Right lobe of liver (tissue), 6 donors: ENCODE measurements at regions not wholly inside any gene's neighbourhood (a gene's known extent, or its start where the extent isn't known, plus 50 kb on each side); places are given as distances from the start of the nearest gene placed in this dataset.
A peak's percentile ranks its signal among the peaks of the same experiment; 100 is the strongest.

Experiments
- ATAC-seq, 4 donors: fragments of 200-7000 bp; cut with Tn5 transposase; one replicate each; pipeline ENCODE4 v1.9.1; 2020; ENCODE audit warnings: mild to moderate bottlenecking in 4 of 4, moderate library complexity in 4 of 4
- DNase-seq, 3 donors: peaks; one replicate each; pipeline ENCODE4 v3.0.0-alpha.2; 2020
- H3K27ac ChIP-seq, 3 donors: fragments of 200-600 bp; one replicate each; pipeline ENCODE4 v1.8.0; 2022
- H3K27me3 ChIP-seq, 2 donors: fragments of 200-600 bp; one replicate each; pipeline ENCODE4 v1.8.0; 2022
- H3K36me3 ChIP-seq, 4 donors: fragments of 200-600 bp; sonication (generic) in 1 of 4; one replicate each; pipeline versions ENCODE4 v1.5.1 to v1.8.0; 2017 to 2022; ENCODE audit warnings: control low read depth in 1 of 4
- H3K4me1 ChIP-seq, 4 donors: fragments of 200-600 bp; sonication (generic) in 1 of 4; one replicate each; pipeline versions ENCODE4 v1.5.1 to v1.8.0; 2017 to 2022; ENCODE audit warnings: control low read depth in 1 of 4
- H3K4me3 ChIP-seq, 3 donors: fragments of 200-600 bp; one replicate each; pipeline ENCODE4 v1.8.0; 2022
- H3K9me3 ChIP-seq, 4 donors: fragments of 200-600 bp; sonication (generic) in 1 of 4; one replicate each; pipeline versions ENCODE4 v1.5.1 to v1.8.0; 2017 to 2022; ENCODE audit warnings: control low read depth in 1 of 4
- POLR2A ChIP-seq: fragments of 450-650 bp; IDR thresholded peaks from one replicate; pipeline ENCODE4 v1.6.1; 2017; ENCODE audit warnings: antibody characterized with exemption, mild to moderate bottlenecking
- WGBS: methylation state at CpG from one replicate; pipeline ENCODE4 v1.1.6; 2018; ENCODE audit warnings: low coverage, low lambda C conversion rate; ENCODE audit not compliant: insufficient coverage; ENCODE audit errors: missing lambda C conversion rate; 5-methylcytosine and 5-hydroxymethylcytosine counted together
- intact Hi-C, 2 donors: fragments of 100-400 bp; cut with DNase I; formaldehyde crosslinking; loops; one replicate each; pipeline versions ENCODE4 v1.11.2 to v1.14.1; 2022
- TF ChIP-seq, protein P1 (sequence below), 4 donors: fragments of 200-600 bp in 3 of 4; fragments of 450-650 bp in 1 of 4; IDR thresholded peaks; one replicate each; pipeline versions ENCODE4 v1.5.1 to v1.8.0; 2016 to 2022; ENCODE audit warnings: antibody characterized with exemption in 4 of 4, mild to moderate bottlenecking in 2 of 4
- donor health status: DM: no; HTN: yes; CAD: no.
- donor health status: DM: no; HTN: no; CAD: no.
- donor health status: DM: no; HTN: no; CAD: no.
- donor health status: DM: no; HTN: yes; CAD: no.
- donor health status: DM: no; HTN: yes; CAD: no.

DNA sequence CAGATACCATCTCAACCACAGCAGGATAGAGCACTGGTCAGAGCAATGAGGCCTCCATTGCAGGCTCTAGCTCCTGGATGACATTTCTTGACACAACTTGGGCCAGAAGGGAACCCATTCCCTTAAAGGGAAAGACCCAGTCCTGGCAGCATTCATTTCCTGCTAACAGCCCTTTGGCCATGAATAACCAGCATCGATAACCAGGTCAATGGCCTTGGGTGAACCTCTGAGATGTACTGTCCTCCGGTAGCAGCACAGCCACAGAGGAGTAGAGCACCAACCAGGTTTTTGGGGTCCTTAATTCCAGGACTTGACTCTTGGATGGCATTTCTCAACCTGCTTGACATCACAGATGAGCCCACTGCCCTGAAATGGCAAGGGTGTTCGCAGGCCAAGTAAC is 71.2 kb upstream of the FKBP1C start:
- Histone ChIP-seq H3K27ac (no peak overlapping the region), H3K4me1 (peaks cover 0 to 12% (median 0%) of the 10 kb centered on the region in 4 donors), H3K4me3 (no peak overlapping the region), H3K27me3 (no peaks in the 10 kb centered on the region), H3K9me3 (no peaks in the 10 kb centered on the region), H3K36me3 (no peaks in the 10 kb centered on the region)
- WGBS, result 87% methylated on average over 3 of the region's 3 CpGs
- TF ChIP-seq POLR2A, result no peak
- TF ChIP-seq, protein P1, sequence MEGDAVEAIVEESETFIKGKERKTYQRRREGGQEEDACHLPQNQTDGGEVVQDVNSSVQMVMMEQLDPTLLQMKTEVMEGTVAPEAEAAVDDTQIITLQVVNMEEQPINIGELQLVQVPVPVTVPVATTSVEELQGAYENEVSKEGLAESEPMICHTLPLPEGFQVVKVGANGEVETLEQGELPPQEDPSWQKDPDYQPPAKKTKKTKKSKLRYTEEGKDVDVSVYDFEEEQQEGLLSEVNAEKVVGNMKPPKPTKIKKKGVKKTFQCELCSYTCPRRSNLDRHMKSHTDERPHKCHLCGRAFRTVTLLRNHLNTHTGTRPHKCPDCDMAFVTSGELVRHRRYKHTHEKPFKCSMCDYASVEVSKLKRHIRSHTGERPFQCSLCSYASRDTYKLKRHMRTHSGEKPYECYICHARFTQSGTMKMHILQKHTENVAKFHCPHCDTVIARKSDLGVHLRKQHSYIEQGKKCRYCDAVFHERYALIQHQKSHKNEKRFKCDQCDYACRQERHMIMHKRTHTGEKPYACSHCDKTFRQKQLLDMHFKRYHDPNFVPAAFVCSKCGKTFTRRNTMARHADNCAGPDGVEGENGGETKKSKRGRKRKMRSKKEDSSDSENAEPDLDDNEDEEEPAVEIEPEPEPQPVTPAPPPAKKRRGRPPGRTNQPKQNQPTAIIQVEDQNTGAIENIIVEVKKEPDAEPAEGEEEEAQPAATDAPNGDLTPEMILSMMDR (IDR thresholded peaks at IDR 0.05), result no peak
- ATAC-seq (peak; percentile 81 to 99 (median 86)), DNase-seq (no peak)
- intact Hi-C loops, result no loop called here

DNA sequence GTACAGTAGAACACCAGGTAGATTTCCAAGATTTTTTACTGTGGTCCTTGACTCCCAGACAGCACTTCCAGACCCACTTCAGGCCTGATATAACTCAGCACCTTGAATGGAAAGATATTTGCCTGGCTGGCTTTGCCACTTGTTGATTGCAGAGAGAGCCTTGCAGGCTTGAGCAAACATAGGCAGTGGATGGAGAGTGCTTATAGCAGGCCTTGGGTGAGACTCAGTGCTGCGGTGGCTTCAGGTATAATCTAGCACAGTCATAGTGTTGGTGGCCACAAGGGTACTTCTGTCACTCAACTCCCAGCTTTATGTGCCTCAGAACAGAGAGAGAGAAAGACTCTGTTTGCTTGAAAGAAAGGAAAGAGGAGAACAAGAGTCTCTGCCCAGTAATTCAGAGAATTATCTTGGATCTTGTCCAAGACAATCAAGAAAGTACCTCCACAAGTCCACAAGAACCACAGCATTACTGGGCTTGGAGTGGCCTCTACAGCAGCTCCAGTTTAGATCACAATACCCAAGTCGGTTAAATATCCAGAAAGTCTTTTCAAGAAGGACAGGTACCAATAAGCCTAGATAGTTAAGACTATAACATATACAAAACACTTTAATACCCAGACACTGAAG is 70.5 kb upstream of the FKBP1C start:
- no peaks in the 10 kb centered on the region for H3K36me3 ChIP-seq
- TF ChIP-seq, protein P1 (IDR thresholded peaks at IDR 0.05), result no peak
- no peak for TF ChIP-seq POLR2A
- 84% methylated on average over 2 of the region's 2 CpGs for WGBS
- no peak overlapping the region for H3K27ac ChIP-seq
- ATAC-seq, result peak in 3 of 4 donors; percentile 27 to 53 (median 48)
- no peak overlapping the region for H3K4me3 ChIP-seq
- intact Hi-C loops, result no loop called here
- no peaks in the 10 kb centered on the region for H3K9me3 ChIP-seq
- peaks cover 0 to 12% (median 0%) of the 10 kb centered on the region in 4 donors for H3K4me1 ChIP-seq
- no peak for DNase-seq
- H3K27me3 ChIP-seq, result no peaks in the 10 kb centered on the region

DNA sequence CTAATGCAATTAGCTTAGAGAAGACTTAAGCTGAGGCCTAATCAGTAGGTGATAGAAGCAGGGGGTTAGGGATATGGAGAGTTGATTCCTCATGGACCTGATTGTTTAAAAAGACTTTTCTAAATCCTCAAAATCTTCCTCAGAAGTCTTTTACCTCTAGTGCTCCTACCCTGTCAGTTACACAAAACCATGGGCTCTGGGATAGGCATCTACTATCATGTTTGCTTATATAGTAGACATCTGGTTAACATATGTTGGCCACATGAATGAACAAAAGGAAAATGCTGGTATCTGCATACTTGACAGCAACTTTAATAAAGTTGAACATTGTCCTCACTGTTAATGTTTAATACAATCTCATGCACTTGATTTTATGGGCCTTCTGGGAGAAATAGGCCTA is 61.5 kb upstream of the FKBP1C start:
- DNase-seq, result no peak
- H3K27ac ChIP-seq, result no peak overlapping the region

DNA sequence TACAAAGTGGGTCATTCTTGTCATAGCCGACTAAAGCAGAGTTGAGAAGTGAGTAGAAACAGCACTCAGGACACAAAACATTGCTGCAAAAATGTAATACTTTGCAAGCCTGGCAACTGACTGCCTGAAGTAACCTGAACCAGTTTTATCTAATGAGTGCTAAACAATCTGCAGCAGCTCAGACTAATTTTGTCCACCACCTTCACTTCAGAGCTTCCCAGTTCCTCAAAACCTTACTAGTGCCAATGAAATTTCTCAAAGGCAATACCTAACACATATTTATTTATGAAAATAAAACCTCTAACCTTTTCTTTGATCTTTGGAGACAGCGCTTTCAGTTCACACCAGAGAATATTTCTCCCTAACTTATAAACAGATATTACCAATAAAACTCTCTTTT is 56.7 kb upstream of the FKBP1C start:
- H3K4me1 ChIP-seq, result no peaks in the 10 kb centered on the region
- TF ChIP-seq, protein P1 (IDR thresholded peaks at IDR 0.05), result no peak
- no peak for TF ChIP-seq POLR2A
- intact Hi-C loops, result no loop called here
- ATAC-seq, result no peak
- no peaks in the 10 kb centered on the region for H3K9me3 ChIP-seq
- H3K27ac ChIP-seq, result no peak overlapping the region
- DNase-seq, result no peak
- WGBS, result 89% methylated on average over 2 of the region's 2 CpGs
- H3K4me3 ChIP-seq, result no peak overlapping the region
- H3K36me3 ChIP-seq, result no peaks in the 10 kb centered on the region
- H3K27me3 ChIP-seq, result no peaks in the 10 kb centered on the region

More for the DNA sequence above, 61.5 kb upstream of the FKBP1C start:
- ATAC-seq, result no peak
- Histone ChIP-seq H3K27me3 (no peaks in the 10 kb centered on the region), H3K4me3 (no peak overlapping the region), H3K9me3 (no peaks in the 10 kb centered on the region), H3K4me1 (no peaks in the 10 kb centered on the region), H3K36me3 (no peaks in the 10 kb centered on the region)
- intact Hi-C loops, result no loop called here
- no peak for TF ChIP-seq POLR2A
- TF ChIP-seq, protein P1 (IDR thresholded peaks at IDR 0.05), result no peak
